ENCODE measurements at regions not wholly inside any gene's neighbourhood (a gene's known extent, or its start where the extent isn't known, plus 50 kb on each side); places are given as distances from the start of the nearest gene placed in this dataset.
"Not testable (repeated sequence)": the region's sequence is repeated elsewhere in the genome, so short reads cannot be mapped to it uniquely, and the experiment has no call there.

DNA sequence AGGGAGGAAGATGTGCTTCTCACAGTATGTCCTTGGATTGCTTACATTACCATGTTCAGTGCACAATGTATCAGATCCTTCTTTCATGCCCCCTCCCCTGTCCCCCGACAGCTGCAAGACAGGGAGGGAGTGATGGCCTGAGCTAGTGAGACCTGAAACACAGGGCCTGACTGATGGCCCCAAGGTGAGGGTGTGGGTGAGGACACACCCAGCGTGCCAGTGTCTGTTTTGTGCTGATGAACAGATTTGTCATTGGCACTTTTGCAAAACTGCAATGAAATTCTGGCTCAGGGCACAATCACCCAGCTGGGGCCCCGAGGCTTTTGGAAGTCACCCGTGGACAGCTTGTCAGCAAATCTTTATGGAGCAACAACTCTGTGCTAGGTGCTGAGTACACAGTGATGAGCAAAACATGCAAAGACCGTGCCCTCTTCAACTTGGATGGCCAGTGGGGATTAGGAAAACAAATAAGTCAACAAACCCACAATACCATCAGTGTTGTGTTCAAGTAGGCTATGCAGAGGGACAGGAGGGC is 59.4 kb upstream of the EMX2 start:
- intact Hi-C loops (cut with micrococcal nuclease; ENCODE audit: unreplicated experiment), result no loop called here
- H3K4me2 ChIP-seq, result no peak overlapping the region
- ChIA-PET POLR2A (ENCODE audit: unreplicated experiment) (no interaction called here), CTCF (no interaction called here)
- H3K79me2 ChIP-seq (ENCODE audit: low read depth), result no peaks in the 10 kb centered on the region
- no peak for DNase-seq
- no peak overlapping the region for H3K27ac ChIP-seq
- H3F3A ChIP-seq (ENCODE audit: insufficient read depth, low read depth), result no peaks in the 10 kb centered on the region
- BruUV-seq (replicated peaks), result no TSS peak
- H3K4me3 ChIP-seq, result no peak overlapping the region
- no peak overlapping the region for H2AFZ ChIP-seq
- TF ChIP-seq, protein P1, sequence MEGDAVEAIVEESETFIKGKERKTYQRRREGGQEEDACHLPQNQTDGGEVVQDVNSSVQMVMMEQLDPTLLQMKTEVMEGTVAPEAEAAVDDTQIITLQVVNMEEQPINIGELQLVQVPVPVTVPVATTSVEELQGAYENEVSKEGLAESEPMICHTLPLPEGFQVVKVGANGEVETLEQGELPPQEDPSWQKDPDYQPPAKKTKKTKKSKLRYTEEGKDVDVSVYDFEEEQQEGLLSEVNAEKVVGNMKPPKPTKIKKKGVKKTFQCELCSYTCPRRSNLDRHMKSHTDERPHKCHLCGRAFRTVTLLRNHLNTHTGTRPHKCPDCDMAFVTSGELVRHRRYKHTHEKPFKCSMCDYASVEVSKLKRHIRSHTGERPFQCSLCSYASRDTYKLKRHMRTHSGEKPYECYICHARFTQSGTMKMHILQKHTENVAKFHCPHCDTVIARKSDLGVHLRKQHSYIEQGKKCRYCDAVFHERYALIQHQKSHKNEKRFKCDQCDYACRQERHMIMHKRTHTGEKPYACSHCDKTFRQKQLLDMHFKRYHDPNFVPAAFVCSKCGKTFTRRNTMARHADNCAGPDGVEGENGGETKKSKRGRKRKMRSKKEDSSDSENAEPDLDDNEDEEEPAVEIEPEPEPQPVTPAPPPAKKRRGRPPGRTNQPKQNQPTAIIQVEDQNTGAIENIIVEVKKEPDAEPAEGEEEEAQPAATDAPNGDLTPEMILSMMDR (conservative IDR thresholded peaks at IDR 0.05), result no peak
- no peak for TF ChIP-seq EZH2 (IDR thresholded peaks at IDR 0.05; ENCODE audit: low read depth)
- no peaks in the 10 kb centered on the region for H3K9me3 ChIP-seq (ENCODE audit: insufficient read depth, low read depth)
- H3K36me3 ChIP-seq (ENCODE audit: low read depth), result no peaks in the 10 kb centered on the region
- H3K9me2 ChIP-seq (ENCODE audit: insufficient read depth), result no peaks in the 10 kb centered on the region
- H3K27me3 ChIP-seq (ENCODE audit: insufficient read depth, low read depth), result no peaks in the 10 kb centered on the region
- H4K20me1 ChIP-seq (ENCODE audit: insufficient read depth), result no peaks in the 10 kb centered on the region
- H3K4me1 ChIP-seq (replicated peaks; ENCODE audit: insufficient read depth), result no peaks in the 10 kb centered on the region

GRCh38 chr10:117481011-117481410 is 61.5 kb upstream of the EMX2 start:
- H2AFZ ChIP-seq; CTCF ChIA-PET; H3K4me3 ChIP-seq; H3K4me2 ChIP-seq; H3F3A ChIP-seq (ENCODE audit: insufficient read depth, low read depth); H3K27ac ChIP-seq; H3K4me1 ChIP-seq (replicated peaks; ENCODE audit: insufficient read depth); H3K79me2 ChIP-seq (ENCODE audit: low read depth); H3K27me3 ChIP-seq (ENCODE audit: insufficient read depth, low read depth); H3K36me3 ChIP-seq (ENCODE audit: low read depth); DNase-seq; POLR2A ChIA-PET (ENCODE audit: unreplicated experiment); H3K9me3 ChIP-seq (ENCODE audit: insufficient read depth, low read depth); H4K20me1 ChIP-seq (ENCODE audit: insufficient read depth); intact Hi-C loops (cut with micrococcal nuclease; ENCODE audit: unreplicated experiment); H3K9me2 ChIP-seq (ENCODE audit: insufficient read depth); BruUV-seq (replicated peaks): not testable (repeated sequence)

DNA sequence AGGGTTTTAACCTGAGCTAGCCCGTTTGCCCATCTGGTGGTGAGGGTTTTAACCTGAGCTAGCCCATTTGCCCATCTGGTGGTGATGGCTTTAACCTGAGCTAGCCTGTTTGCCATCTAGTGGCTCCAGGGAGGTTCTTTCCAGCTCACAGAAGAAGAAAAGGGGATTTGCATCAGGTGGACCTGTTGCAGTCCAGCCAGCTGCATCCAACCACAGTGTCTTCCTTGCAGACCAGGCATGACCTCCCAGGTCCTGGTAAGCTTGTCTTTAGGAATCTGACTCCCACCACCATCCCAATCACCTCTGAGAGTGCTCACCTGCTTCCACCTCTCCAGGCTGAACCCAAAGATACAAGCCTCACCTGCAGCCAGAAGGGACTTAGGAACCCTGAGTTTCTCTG is 62.4 kb upstream of the EMX2 start:
- no peak overlapping the region for H3K4me3 ChIP-seq
- no peaks in the 10 kb centered on the region for H3K4me1 ChIP-seq (replicated peaks; ENCODE audit: insufficient read depth)
- no peaks in the 10 kb centered on the region for H3K9me3 ChIP-seq (ENCODE audit: insufficient read depth, low read depth)
- no peak overlapping the region for H2AFZ ChIP-seq
- no peaks in the 10 kb centered on the region for H4K20me1 ChIP-seq (ENCODE audit: insufficient read depth)
- DNase-seq, result no peak
- H3K27me3 ChIP-seq (ENCODE audit: insufficient read depth, low read depth), result no peaks in the 10 kb centered on the region
- intact Hi-C loops (cut with micrococcal nuclease; ENCODE audit: unreplicated experiment), result no loop called here
- no peaks in the 10 kb centered on the region for H3K79me2 ChIP-seq (ENCODE audit: low read depth)
- no peak for TF ChIP-seq EZH2 (IDR thresholded peaks at IDR 0.05; ENCODE audit: low read depth)
- TF ChIP-seq, protein P1 (conservative IDR thresholded peaks at IDR 0.05), result no peak; the same call in 1 of the 2 replicates
- H3K9me2 ChIP-seq (ENCODE audit: insufficient read depth), result no peaks in the 10 kb centered on the region
- CTCF ChIA-PET, result no interaction called here
- H3K36me3 ChIP-seq (ENCODE audit: low read depth), result no peaks in the 10 kb centered on the region
- H3F3A ChIP-seq (ENCODE audit: insufficient read depth, low read depth), result no peaks in the 10 kb centered on the region
- no TSS peak for BruUV-seq (replicated peaks)
- H3K27ac ChIP-seq, result no peak overlapping the region
- POLR2A ChIA-PET (ENCODE audit: unreplicated experiment), result no interaction called here
- H3K4me2 ChIP-seq, result no peak overlapping the region

- no peak overlapping the region for H3K4me3 ChIP-seq
- DNase-seq, result peak; percentile 1 to 76
- H3K4me2 ChIP-seq, result no peak overlapping the region
- H3K4me1 ChIP-seq (replicated peaks; ENCODE audit: insufficient read depth), result no peaks in the 10 kb centered on the region
- BruUV-seq (replicated peaks), result no TSS peak
- H2AFZ ChIP-seq, result no peak overlapping the region
- H4K20me1 ChIP-seq (ENCODE audit: insufficient read depth), result no peaks in the 10 kb centered on the region
- no peaks in the 10 kb centered on the region for H3K36me3 ChIP-seq (ENCODE audit: low read depth)
- CTCF ChIA-PET, result interaction anchor here (0.5 kb wide), 1 partner anchor 21 kb away, joined by 5 read pairs; no protein-coding TSS in a partner anchor
- intact Hi-C loops (cut with micrococcal nuclease; ENCODE audit: unreplicated experiment), result no loop called here
- POLR2A ChIA-PET (ENCODE audit: unreplicated experiment), result no interaction called here
- no peak overlapping the region for H3K27ac ChIP-seq
- H3F3A ChIP-seq (ENCODE audit: insufficient read depth, low read depth), result no peaks in the 10 kb centered on the region
- H3K79me2 ChIP-seq (ENCODE audit: low read depth), result no peaks in the 10 kb centered on the region
- H3K9me3 ChIP-seq (ENCODE audit: insufficient read depth, low read depth), result no peaks in the 10 kb centered on the region
- H3K27me3 ChIP-seq (ENCODE audit: insufficient read depth, low read depth), result no peaks in the 10 kb centered on the region
- TF ChIP-seq EZH2 (IDR thresholded peaks at IDR 0.05; ENCODE audit: low read depth), result no peak
- TF ChIP-seq, protein P1 (conservative IDR thresholded peaks at IDR 0.05), result peak; percentile 48; the same call in 1 of the 2 replicates
- no peaks in the 10 kb centered on the region for H3K9me2 ChIP-seq (ENCODE audit: insufficient read depth)
These were observed 64.4 kb upstream of the EMX2 start for GRCh38 chr10:117477961-117478670.

All from PC-9 (cell line).